C4-2B (cell line): ENCODE measurements at regions not wholly inside any gene's neighbourhood (a gene's known extent, or its start where the extent isn't known, plus 50 kb on each side); places are given as distances from the start of the nearest gene placed in this dataset.

ENCODE experiments used
- H3K27ac ChIP-seq: fragments of 450-650 bp; 2 replicates; pipeline ENCODE4 v1.5.1; 2017
- CTCF ChIP-seq: fragments of 450-650 bp; conservative IDR thresholded peaks from 2 replicates; pipeline ENCODE4 v1.5.1; 2017; ENCODE audit warnings: mild to moderate bottlenecking
- ZFX ChIP-seq: fragments of 450-650 bp; IDR thresholded peaks from 2 replicates; pipeline ENCODE4 v1.6.1; 2017

DNA sequence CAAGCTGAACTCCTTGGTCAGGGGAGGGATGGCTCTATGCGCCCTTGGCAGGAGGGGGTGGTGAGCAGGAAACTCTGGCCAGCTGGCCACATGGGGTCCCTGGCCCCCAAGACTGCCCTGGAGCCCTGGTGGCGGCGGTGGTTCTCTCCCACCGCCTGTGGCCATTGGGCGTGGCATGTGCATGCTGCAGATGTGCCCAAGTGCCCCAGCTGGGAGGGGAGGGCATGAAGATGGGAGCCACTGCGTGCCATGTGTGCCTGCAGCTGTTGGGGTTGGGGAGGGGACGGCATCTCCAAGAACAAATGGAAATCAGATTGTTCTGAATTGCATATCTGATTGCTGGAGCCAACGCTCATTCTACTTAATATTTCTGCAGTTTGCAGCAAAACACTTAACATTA, 115.7 kb upstream of the IGF1 start:
- TF ChIP-seq CTCF (no peak), ZFX (no peak)
- no peak overlapping the region for H3K27ac ChIP-seq

GRCh38 chr12:102595315-102595714, 115.0 kb upstream of the IGF1 start:
- TF ChIP-seq CTCF (no peak), ZFX (no peak)

GRCh38 chr12:102593134-102593533, 112.8 kb upstream of the IGF1 start:
- no peak for TF ChIP-seq ZFX
- no peak for TF ChIP-seq CTCF
- no peak overlapping the region for H3K27ac ChIP-seq

More at GRCh38 chr12:102595315-102595714, 115.0 kb upstream of the IGF1 start:
- no peak overlapping the region for H3K27ac ChIP-seq

GRCh38 chr12:102592134-102592533, 111.8 kb upstream of the IGF1 start:
- H3K27ac ChIP-seq, result no peak overlapping the region
- no peak for TF ChIP-seq ZFX
- no peak for TF ChIP-seq CTCF

GRCh38 chr12:102573237-102573636, 92.9 kb upstream of the IGF1 start:
- no peak overlapping the region for H3K27ac ChIP-seq
- no peak for TF ChIP-seq ZFX
- no peak for TF ChIP-seq CTCF

DNA sequence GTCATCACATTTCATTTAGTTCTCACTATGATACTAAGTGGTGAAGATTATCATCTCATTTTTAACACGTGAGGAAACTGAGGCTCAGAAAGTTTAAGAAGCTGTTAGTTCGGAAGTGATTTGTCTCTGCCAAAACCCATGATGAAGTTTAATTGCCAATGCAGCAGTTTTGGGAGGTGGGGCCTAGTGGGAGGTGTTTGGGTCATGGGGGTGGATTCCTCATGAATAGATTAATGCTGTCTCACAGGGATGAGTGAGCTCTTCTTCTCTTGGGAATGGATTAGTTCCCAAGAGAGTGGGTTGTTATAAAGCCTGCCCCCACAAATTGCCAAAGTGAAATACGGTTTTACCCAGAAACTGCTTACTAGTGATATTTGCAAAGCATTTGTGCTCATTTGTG, 91.5 kb upstream of the IGF1 start:
- no peak for TF ChIP-seq CTCF
- no peak for TF ChIP-seq ZFX
- no peak overlapping the region for H3K27ac ChIP-seq

DNA sequence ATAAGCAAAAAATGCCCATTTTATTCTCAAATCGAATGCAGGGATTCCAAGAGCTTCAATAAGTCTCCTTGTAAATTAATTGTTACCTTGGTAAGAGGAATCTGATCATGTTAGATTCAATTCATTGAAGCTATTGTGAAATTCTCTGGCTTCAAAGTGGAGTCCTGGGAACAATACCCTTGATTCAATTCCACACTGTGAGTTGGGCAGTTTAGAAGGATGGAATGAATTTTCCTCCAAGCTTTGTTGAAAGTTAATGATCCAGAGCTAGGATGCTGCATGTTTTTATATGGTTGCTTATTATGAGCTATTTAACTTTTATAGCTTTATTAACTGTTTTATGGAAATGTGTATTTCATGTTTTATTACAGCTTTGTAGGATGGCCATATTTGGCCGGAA, 89.9 kb upstream of the IGF1 start:
- no peak overlapping the region for H3K27ac ChIP-seq
- TF ChIP-seq CTCF, result no peak
- TF ChIP-seq ZFX, result no peak
